ENCODE measurements at regions not wholly inside any gene's neighbourhood (a gene's known extent, or its start where the extent isn't known, plus 50 kb on each side); places are given as distances from the start of the nearest gene placed in this dataset.

GRCh38 chr2:128623776-128624761 is 305.4 kb upstream of the HS6ST1 start:
- DNase-seq = no peak

- DNase-seq = no peak
Measured at GRCh38 chr2:128624956-128625355, 306.3 kb upstream of the HS6ST1 start.

- no peak for DNase-seq
Measured at GRCh38 chr2:128625421-128625820, 306.8 kb upstream of the HS6ST1 start.

- DNase-seq = no peak
Measured at GRCh38 chr2:128625963-128626759, 307.5 kb upstream of the HS6ST1 start.

GRCh38 chr2:128626760-128627511 is 308.3 kb upstream of the HS6ST1 start:
- no peak for DNase-seq

- DNase-seq = no peak
Measured at GRCh38 chr2:128628206-128628605, 309.5 kb upstream of the HS6ST1 start.

GRCh38 chr2:128628996-128629395 is 310.3 kb upstream of the HS6ST1 start:
- DNase-seq = no peak

- no peak for DNase-seq
Measured at GRCh38 chr2:128630974-128631697, 312.5 kb upstream of the HS6ST1 start.

GRCh38 chr2:128631698-128632500 is 313.2 kb upstream of the HS6ST1 start:
- no peak for DNase-seq

GRCh38 chr2:128632501-128632800 is 313.8 kb upstream of the HS6ST1 start:
- no peak for DNase-seq

GRCh38 chr2:128633501-128633900 is 314.8 kb upstream of the HS6ST1 start:
- no peak for DNase-seq

- no peak for DNase-seq
Measured at GRCh38 chr2:128635361-128635900, 316.8 kb upstream of the HS6ST1 start.

GRCh38 chr2:128636802-128637147 is 318.1 kb upstream of the HS6ST1 start:
- DNase-seq = no peak

GRCh38 chr2:128637481-128638155 is 318.9 kb upstream of the HS6ST1 start:
- no peak for DNase-seq

- no peak for DNase-seq
Measured at GRCh38 chr2:128638341-128639119, 319.9 kb upstream of the HS6ST1 start.

- DNase-seq = no peak
Measured at GRCh38 chr2:128639120-128639477, 320.4 kb upstream of the HS6ST1 start.

GRCh38 chr2:128639693-128640092 is 321.0 kb upstream of the HS6ST1 start:
- no peak for DNase-seq

- DNase-seq = no peak
Measured at GRCh38 chr2:128640166-128640844, 321.6 kb upstream of the HS6ST1 start.

GRCh38 chr2:128640845-128641360 is 322.2 kb upstream of the HS6ST1 start:
- no peak for DNase-seq
